ENCODE measurements at regions not wholly inside any gene's neighbourhood (a gene's known extent, or its start where the extent isn't known, plus 50 kb on each side); places are given as distances from the start of the nearest gene placed in this dataset.

DNA sequence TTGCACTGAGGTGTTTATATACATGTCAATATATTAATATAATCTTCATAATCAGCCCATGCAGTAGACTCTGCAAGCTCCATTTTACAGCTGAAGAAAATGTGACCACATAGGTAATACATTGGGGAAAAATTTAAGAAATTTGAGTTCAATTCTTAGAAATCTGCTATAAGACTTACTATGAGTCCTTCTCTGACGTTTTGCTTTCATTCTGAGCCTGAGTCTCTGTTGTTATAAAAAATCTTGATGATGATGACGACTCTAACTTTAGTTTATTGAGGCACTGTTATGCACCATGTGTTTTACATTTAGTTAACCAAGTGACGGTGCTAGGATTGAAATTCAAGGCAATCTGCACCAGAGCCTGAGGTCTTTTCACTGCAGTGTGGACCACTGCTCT, 370.3 kb upstream of the PPP1R2C start:
- no peaks in the 10 kb centered on the region for H3K9me3 ChIP-seq (ENCODE audit: control insufficient read depth in 2 of 2, insufficient read depth in 1 of 2, low read depth in 1 of 2, low read length in 1 of 2)
- 68 to 85% methylated on average over 3 of the region's 3 CpGs for WGBS, 2 donors
- H3K27ac ChIP-seq (ENCODE audit: low read depth in 2 of 2, low read length in 1 of 2) = no peak overlapping the region
- no peaks in the 10 kb centered on the region for H3K4me1 ChIP-seq (ENCODE audit: control insufficient read depth in 2 of 2, insufficient read depth in 2 of 2, low read length in 1 of 2)
- peaks cover 0 to 2% of the 10 kb centered on the region in 2 donors for H3K27me3 ChIP-seq (ENCODE audit: control insufficient read depth in 1 of 2, insufficient read depth in 2 of 2, low read length in 2 of 2)
- no peak overlapping the region for H3K4me3 ChIP-seq (ENCODE audit: low read depth in 1 of 2, low read length in 2 of 2)
- no peaks in the 10 kb centered on the region for H3K36me3 ChIP-seq (ENCODE audit: control insufficient read depth in 2 of 2, insufficient read depth in 2 of 2, low read length in 1 of 2)

DNA sequence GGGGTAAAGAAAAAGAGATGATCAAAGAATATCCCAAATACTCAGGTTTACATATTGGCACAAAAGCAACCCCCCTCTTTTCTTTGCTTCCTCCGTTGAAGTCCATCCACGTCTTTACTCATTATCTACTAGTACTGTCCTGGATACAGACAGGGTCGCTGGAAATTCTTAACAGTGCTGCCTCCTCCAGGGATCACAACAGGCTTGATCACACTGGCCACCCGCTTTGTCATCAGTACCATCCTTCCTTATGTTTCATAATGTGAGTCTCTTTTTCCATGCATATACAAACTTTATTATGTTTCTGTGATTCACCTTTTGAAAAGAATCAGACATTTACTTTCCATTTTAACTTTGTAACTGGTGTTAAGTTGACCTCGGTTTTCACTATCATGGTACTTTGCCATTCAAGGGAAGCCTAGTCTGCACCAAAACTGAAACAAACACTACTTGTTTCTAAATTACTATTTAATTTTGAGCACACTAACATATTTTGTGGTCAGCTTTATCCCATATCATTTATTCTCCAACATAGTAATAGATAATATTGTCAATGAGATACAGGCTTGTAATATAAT, 387.5 kb upstream of the PPP1R2C start:
- WGBS, 2 donors = 67 to 81% methylated on average over 5 of the region's 5 CpGs
- no peaks in the 10 kb centered on the region for H3K27me3 ChIP-seq (ENCODE audit: control insufficient read depth in 1 of 2, insufficient read depth in 2 of 2, low read length in 2 of 2)
- no peak overlapping the region for H3K4me3 ChIP-seq (ENCODE audit: low read depth in 1 of 2, low read length in 2 of 2)
- no peaks in the 10 kb centered on the region for H3K4me1 ChIP-seq (ENCODE audit: control insufficient read depth in 2 of 2, insufficient read depth in 2 of 2, low read length in 1 of 2)
- no peak overlapping the region for H3K27ac ChIP-seq (ENCODE audit: low read depth in 2 of 2, low read length in 1 of 2)
- H3K36me3 ChIP-seq (ENCODE audit: control insufficient read depth in 2 of 2, insufficient read depth in 2 of 2, low read length in 1 of 2) = no peaks in the 10 kb centered on the region
- H3K9me3 ChIP-seq (ENCODE audit: control insufficient read depth in 2 of 2, insufficient read depth in 1 of 2, low read depth in 1 of 2, low read length in 1 of 2) = peaks cover 0 to 2% of the 10 kb centered on the region in 2 donors

DNA sequence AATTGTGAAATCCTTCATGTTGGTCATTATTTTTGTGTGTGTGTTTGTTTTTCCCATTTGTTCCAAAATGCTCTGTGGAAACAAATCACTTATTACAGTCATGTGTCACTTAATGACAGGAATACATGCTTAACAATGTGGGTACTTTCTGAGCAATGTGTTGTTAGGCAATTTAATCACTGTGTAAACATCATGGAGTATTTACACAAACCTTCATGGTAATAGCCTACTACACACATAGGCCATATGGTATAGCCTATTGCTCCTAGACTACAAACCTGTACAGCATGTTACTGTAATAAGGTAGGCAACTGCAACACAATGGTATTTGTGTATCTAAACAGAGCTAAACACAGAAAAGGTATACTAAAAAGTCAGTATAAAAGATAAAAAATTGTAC, 388.9 kb upstream of the PPP1R2C start:
- H3K9me3 ChIP-seq (ENCODE audit: control insufficient read depth in 2 of 2, insufficient read depth in 1 of 2, low read depth in 1 of 2, low read length in 1 of 2) = peaks cover 0 to 2% of the 10 kb centered on the region in 2 donors
- H3K4me1 ChIP-seq (ENCODE audit: control insufficient read depth in 2 of 2, insufficient read depth in 2 of 2, low read length in 1 of 2) = no peaks in the 10 kb centered on the region
- no peaks in the 10 kb centered on the region for H3K27me3 ChIP-seq (ENCODE audit: control insufficient read depth in 1 of 2, insufficient read depth in 2 of 2, low read length in 2 of 2)
- no peaks in the 10 kb centered on the region for H3K36me3 ChIP-seq (ENCODE audit: control insufficient read depth in 2 of 2, insufficient read depth in 2 of 2, low read length in 1 of 2)
- no peak overlapping the region for H3K27ac ChIP-seq (ENCODE audit: low read depth in 2 of 2, low read length in 1 of 2)
- no peak overlapping the region for H3K4me3 ChIP-seq (ENCODE audit: low read depth in 1 of 2, low read length in 2 of 2)

DNA sequence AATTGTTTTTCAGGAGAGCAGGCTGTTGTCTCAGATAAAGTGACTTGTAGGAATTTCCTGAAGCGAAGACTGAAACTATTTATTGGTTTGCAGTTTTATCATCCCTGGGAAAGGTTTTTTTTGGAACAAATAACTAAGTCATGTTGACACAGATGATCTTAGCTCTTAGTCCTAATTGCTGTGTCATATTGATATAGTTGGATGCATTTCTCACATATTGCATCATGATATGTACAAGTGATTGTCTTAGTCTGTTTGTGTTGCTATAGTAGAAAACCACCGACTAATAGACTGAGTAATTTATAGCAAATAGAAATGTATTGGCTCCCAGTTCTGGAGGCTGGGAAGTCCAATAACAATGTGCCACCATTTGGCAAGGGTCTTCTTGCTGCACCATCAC, 397.5 kb upstream of the PPP1R2C start:
- Histone ChIP-seq H3K9me3 (ENCODE audit: control insufficient read depth in 2 of 2, insufficient read depth in 1 of 2, low read depth in 1 of 2, low read length in 1 of 2) (peaks cover 0 to 2% of the 10 kb centered on the region in 2 donors), H3K4me3 (ENCODE audit: low read depth in 1 of 2, low read length in 2 of 2) (no peak overlapping the region), H3K27ac (ENCODE audit: low read depth in 2 of 2, low read length in 1 of 2) (no peak overlapping the region), H3K36me3 (ENCODE audit: control insufficient read depth in 2 of 2, insufficient read depth in 2 of 2, low read length in 1 of 2) (no peaks in the 10 kb centered on the region), H3K4me1 (ENCODE audit: control insufficient read depth in 2 of 2, insufficient read depth in 2 of 2, low read length in 1 of 2) (no peaks in the 10 kb centered on the region), H3K27me3 (ENCODE audit: control insufficient read depth in 1 of 2, insufficient read depth in 2 of 2, low read length in 2 of 2) (peaks cover 0 to 2% of the 10 kb centered on the region in 2 donors)
- WGBS, 2 donors = 72 to 73% methylated on average over 2 of the region's 2 CpGs

DNA sequence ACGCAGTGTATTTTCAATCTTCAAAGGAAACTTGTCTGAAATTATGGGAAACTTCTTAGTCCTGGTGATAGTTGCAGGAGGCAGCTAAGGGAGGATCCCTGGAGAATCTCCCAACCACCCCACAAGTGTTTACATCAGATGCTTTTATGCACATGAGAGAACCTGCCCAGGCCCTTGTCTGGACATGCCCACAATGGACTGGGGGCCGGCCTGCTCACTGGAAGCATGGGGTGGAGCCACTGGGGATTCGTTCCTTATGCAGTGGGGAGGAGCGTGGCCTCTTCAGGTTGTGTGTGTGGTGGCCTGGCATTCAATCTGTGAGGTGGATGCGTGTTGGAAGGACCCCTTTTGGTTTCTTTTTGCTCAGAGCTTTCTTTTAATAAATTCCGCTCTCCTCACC, 398.7 kb upstream of the PPP1R2C start:
- WGBS, 2 donors = 84 to 85% methylated on average over 6 of the region's 6 CpGs

DNA sequence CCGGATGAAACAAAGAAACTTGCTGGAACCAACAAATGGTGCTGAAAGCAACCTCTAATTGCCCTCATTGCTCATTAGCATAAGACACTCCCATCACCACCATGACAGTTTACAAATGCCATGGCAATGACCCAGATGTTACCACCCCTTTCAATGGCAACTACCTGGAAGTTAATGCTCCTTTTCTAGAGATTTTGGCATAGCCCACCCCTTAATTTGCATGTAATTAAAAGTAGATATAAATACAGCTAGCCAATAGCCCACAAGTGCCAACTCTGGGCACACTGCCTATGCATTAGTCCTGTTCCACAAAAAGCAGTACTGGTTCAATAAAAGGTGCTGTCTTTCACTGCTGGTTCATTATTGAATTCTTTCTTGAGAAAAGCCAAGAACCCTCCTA, 410.3 kb upstream of the PPP1R2C start:
- WGBS, 2 donors = 100% methylated on average over 1 of the region's 1 CpG
- no peak overlapping the region for H3K27ac ChIP-seq (ENCODE audit: low read depth in 2 of 2, low read length in 1 of 2)

More for the DNA sequence above, 398.7 kb upstream of the PPP1R2C start:
- Histone ChIP-seq H3K4me3 (ENCODE audit: low read depth in 1 of 2, low read length in 2 of 2) (no peak overlapping the region), H3K36me3 (ENCODE audit: control insufficient read depth in 2 of 2, insufficient read depth in 2 of 2, low read length in 1 of 2) (no peaks in the 10 kb centered on the region), H3K27ac (ENCODE audit: low read depth in 2 of 2, low read length in 1 of 2) (no peak overlapping the region), H3K9me3 (ENCODE audit: control insufficient read depth in 2 of 2, insufficient read depth in 1 of 2, low read depth in 1 of 2, low read length in 1 of 2) (peaks cover 0 to 2% of the 10 kb centered on the region in 2 donors), H3K27me3 (ENCODE audit: control insufficient read depth in 1 of 2, insufficient read depth in 2 of 2, low read length in 2 of 2) (peaks cover 0 to 2% of the 10 kb centered on the region in 2 donors), H3K4me1 (ENCODE audit: control insufficient read depth in 2 of 2, insufficient read depth in 2 of 2, low read length in 1 of 2) (no peaks in the 10 kb centered on the region)

DNA sequence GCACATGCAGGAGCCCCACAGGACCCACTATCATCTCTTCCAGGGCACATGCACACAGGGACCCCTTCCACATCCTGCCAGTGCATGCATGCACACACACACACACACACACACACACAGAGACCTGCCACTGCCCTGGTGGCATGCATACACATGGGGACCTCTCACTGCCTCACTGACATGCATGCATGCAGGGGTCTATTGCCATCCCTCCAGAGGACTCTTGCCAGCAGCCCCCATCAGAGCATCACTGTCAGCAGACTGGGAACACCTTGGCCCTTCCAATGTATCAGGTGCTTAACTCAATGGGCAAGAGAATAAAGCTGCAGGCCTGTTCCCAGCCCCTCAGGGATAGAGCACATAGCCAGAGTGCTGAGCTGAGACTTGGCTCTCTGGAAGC, 433.6 kb upstream of the PPP1R2C start:
- H3K4me3 ChIP-seq (ENCODE audit: low read depth in 1 of 2, low read length in 2 of 2) = no peak overlapping the region
- H3K4me1 ChIP-seq (ENCODE audit: control insufficient read depth in 2 of 2, insufficient read depth in 2 of 2, low read length in 1 of 2) = no peaks in the 10 kb centered on the region
- peaks cover 0 to 3% of the 10 kb centered on the region in 2 donors for H3K9me3 ChIP-seq (ENCODE audit: control insufficient read depth in 2 of 2, insufficient read depth in 1 of 2, low read depth in 1 of 2, low read length in 1 of 2)
- H3K27me3 ChIP-seq (ENCODE audit: control insufficient read depth in 1 of 2, insufficient read depth in 2 of 2, low read length in 2 of 2) = no peaks in the 10 kb centered on the region
- no peak overlapping the region for H3K27ac ChIP-seq (ENCODE audit: low read depth in 2 of 2, low read length in 1 of 2)
- H3K36me3 ChIP-seq (ENCODE audit: control insufficient read depth in 2 of 2, insufficient read depth in 2 of 2, low read length in 1 of 2) = no peaks in the 10 kb centered on the region

More for the DNA sequence above, 410.3 kb upstream of the PPP1R2C start:
- H3K36me3 ChIP-seq (ENCODE audit: control insufficient read depth in 2 of 2, insufficient read depth in 2 of 2, low read length in 1 of 2) = no peaks in the 10 kb centered on the region
- peaks cover 0 to 4% of the 10 kb centered on the region in 2 donors for H3K27me3 ChIP-seq (ENCODE audit: control insufficient read depth in 1 of 2, insufficient read depth in 2 of 2, low read length in 2 of 2)
- H3K9me3 ChIP-seq (ENCODE audit: control insufficient read depth in 2 of 2, insufficient read depth in 1 of 2, low read depth in 1 of 2, low read length in 1 of 2) = no peaks in the 10 kb centered on the region
- no peaks in the 10 kb centered on the region for H3K4me1 ChIP-seq (ENCODE audit: control insufficient read depth in 2 of 2, insufficient read depth in 2 of 2, low read length in 1 of 2)
- no peak overlapping the region for H3K4me3 ChIP-seq (ENCODE audit: low read depth in 1 of 2, low read length in 2 of 2)

DNA sequence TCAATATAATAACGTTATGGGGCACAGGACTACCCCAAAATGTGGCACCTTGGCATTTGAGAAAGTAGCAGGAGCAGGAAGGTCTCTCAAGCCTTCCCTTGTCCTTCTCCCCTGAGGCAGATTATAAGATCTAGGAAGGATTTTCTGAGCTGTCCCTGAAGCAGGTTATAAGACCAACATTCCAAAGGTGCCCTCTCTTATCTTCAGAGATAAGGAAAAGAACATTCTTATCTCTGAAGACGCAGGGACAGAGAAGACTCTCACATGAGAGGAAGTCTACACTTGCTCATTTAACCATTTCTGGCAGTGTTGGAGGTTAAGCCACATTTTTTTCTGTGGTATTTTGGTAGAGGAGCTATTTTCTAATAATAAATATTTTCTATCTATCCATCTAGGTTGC, 437.9 kb upstream of the MAOA start:
- 16 to 48% methylated on average over 2 of the region's 2 CpGs for WGBS, 2 donors
- no peaks in the 10 kb centered on the region for H3K4me1 ChIP-seq (ENCODE audit: control insufficient read depth in 2 of 2, insufficient read depth in 2 of 2, low read length in 1 of 2)

DNA sequence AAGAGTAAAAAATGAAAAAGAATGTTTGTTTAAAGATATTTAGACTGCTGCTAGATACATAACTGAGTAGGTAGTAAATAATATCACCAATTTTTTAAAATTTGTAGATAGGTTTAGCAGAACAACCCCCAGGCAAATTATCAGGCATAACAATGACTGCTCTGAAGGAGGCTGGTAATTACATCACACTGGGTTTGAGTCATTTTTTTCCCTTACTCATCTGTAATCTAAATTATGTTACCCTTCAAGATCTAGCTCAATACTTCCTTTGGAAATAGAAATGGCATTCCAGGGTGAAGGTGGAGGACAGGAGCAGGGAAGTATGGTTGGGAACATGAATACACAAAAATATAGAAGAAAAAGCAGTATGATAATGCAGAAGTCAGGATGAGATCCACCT, 431.6 kb upstream of the MAOA start:
- Histone ChIP-seq H3K27ac (ENCODE audit: low read depth in 2 of 2, low read length in 1 of 2) (no peak overlapping the region), H3K36me3 (ENCODE audit: control insufficient read depth in 2 of 2, insufficient read depth in 2 of 2, low read length in 1 of 2) (no peaks in the 10 kb centered on the region), H3K9me3 (ENCODE audit: control insufficient read depth in 2 of 2, insufficient read depth in 1 of 2, low read depth in 1 of 2, low read length in 1 of 2) (no peaks in the 10 kb centered on the region), H3K4me1 (ENCODE audit: control insufficient read depth in 2 of 2, insufficient read depth in 2 of 2, low read length in 1 of 2) (no peaks in the 10 kb centered on the region), H3K27me3 (ENCODE audit: control insufficient read depth in 1 of 2, insufficient read depth in 2 of 2, low read length in 2 of 2) (no peaks in the 10 kb centered on the region), H3K4me3 (ENCODE audit: low read depth in 1 of 2, low read length in 2 of 2) (no peak overlapping the region)

More for the DNA sequence above, 437.9 kb upstream of the MAOA start:
- no peaks in the 10 kb centered on the region for H3K9me3 ChIP-seq (ENCODE audit: control insufficient read depth in 2 of 2, insufficient read depth in 1 of 2, low read depth in 1 of 2, low read length in 1 of 2)
- no peak overlapping the region for H3K27ac ChIP-seq (ENCODE audit: low read depth in 2 of 2, low read length in 1 of 2)
- H3K27me3 ChIP-seq (ENCODE audit: control insufficient read depth in 1 of 2, insufficient read depth in 2 of 2, low read length in 2 of 2) = no peaks in the 10 kb centered on the region
- no peaks in the 10 kb centered on the region for H3K36me3 ChIP-seq (ENCODE audit: control insufficient read depth in 2 of 2, insufficient read depth in 2 of 2, low read length in 1 of 2)
- no peak overlapping the region for H3K4me3 ChIP-seq (ENCODE audit: low read depth in 1 of 2, low read length in 2 of 2)

DNA sequence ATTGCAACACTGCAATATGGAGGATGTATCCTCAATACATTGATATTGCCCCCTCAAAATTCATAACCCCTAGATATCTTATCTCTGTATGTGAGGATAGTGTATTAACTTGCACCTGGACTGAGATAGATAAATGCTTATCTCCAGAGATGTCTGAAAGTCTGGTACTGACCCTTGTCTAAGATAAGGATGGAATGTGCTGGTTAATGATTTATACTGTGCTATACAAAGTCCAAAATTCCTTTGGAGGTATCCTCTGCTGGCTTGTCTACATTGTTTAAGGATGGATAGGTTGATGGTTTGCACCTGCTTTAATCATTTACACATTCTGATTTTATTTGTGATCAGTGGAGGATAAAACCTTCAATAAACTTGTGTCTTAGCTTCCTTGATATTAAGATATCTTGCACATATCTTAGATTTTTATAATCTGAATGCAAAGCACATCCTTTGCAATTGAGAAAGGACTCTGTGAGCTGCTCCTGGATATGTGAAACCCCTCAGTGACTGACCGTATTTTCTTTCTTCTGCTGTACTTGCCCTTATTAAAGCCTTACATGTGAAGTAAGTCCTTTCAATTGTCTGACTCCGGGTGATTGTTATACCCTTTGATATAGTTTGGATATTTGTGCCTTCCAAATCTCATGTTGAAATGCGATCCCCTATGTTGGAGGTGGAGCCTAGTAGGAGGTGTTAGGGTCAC, 430.3 kb upstream of the MAOA start:
- Histone ChIP-seq H3K27ac (ENCODE audit: low read depth in 2 of 2, low read length in 1 of 2) (no peak overlapping the region), H3K4me1 (ENCODE audit: control insufficient read depth in 2 of 2, insufficient read depth in 2 of 2, low read length in 1 of 2) (no peaks in the 10 kb centered on the region), H3K36me3 (ENCODE audit: control insufficient read depth in 2 of 2, insufficient read depth in 2 of 2, low read length in 1 of 2) (no peaks in the 10 kb centered on the region), H3K4me3 (ENCODE audit: low read depth in 1 of 2, low read length in 2 of 2) (no peak overlapping the region), H3K9me3 (ENCODE audit: control insufficient read depth in 2 of 2, insufficient read depth in 1 of 2, low read depth in 1 of 2, low read length in 1 of 2) (no peaks in the 10 kb centered on the region), H3K27me3 (ENCODE audit: control insufficient read depth in 1 of 2, insufficient read depth in 2 of 2, low read length in 2 of 2) (no peaks in the 10 kb centered on the region)
- 54 to 70% methylated on average over 3 of the region's 3 CpGs for WGBS, 2 donors

Measured in esophagus (tissue), 2 donors.